HepG2 (cell line): ENCODE measurements at regions not wholly inside any gene's neighbourhood (a gene's known extent, or its start where the extent isn't known, plus 50 kb on each side); places are given as distances from the start of the nearest gene placed in this dataset.

Experiments used
- ATAC-seq: fragments of 200-7000 bp; cut with Tn5 transposase; 3 replicates; pipeline ENCODE4 v1.9.1; 2020; ENCODE audit warnings: mild to moderate bottlenecking, moderate library complexity
- BruUV-seq: library from RNA; stranded (reverse); fragments of 400-500 nt; replicated peaks from 2 replicates; lab custom pipeline; 2021; lab: Mats Ljungman, UMichigan
- CTCF ChIA-PET: fragments of 300-600 bp; formaldehyde crosslinking; extraction: SDS; loops from one replicate; lab custom pipeline; 2021; ENCODE audit warnings: low total read pairs, inconsistent platforms, low intra/inter-chr PET ratio; lab: Yijun Ruan, JAX
- POLR2A ChIA-PET: fragments of 350-600 bp; sonication (Branson Sonifier 250); formaldehyde crosslinking; loops from one replicate; lab custom pipeline; 2020; ENCODE audit warnings: antibody characterized with exemption, inconsistent platforms; lab: Yijun Ruan, JAX
- DNase-seq: peaks from one replicate; pipeline ENCODE4 v3.0.0-alpha.2; 2015; ENCODE audit warnings: low spot score
- FAIRE-seq: peaks from 3 replicates; lab custom pipeline; 2011; peaks lifted over from hg19 to GRCh38; lab: Jason Lieb, UNC
- H2AFZ ChIP-seq: one replicate; pipeline ENCODE4 v1.6.1; 2011; ENCODE audit warnings: low read length, inconsistent platforms
- H3K27ac ChIP-seq: fragments of 300-600 bp; 3 replicates; pipeline ENCODE4 v1.8.0; 2011; ENCODE audit warnings: mixed run types, mild to moderate bottlenecking, mixed read lengths, low read length, inconsistent platforms; ENCODE audit not compliant: insufficient read depth; ENCODE audit errors: extremely low read length
- H3K27me3 ChIP-seq, 2 experiments: fragments of 200-600 bp in 1 of 2; 2 replicates in 1 of 2; 3 replicates in 1 of 2; pipeline versions ENCODE4 v1.6.0 to v1.8.0; 2011; ENCODE audit warnings: low read length in 2 of 2, mild to moderate bottlenecking in 2 of 2, moderate library complexity in 2 of 2, inconsistent platforms in 1 of 2; ENCODE audit not compliant: insufficient read depth in 2 of 2, control insufficient read depth in 1 of 2
- H3K36me3 ChIP-seq, 2 experiments: fragments of 200-600 bp in 1 of 2; replicated peaks in 1 of 2; 2 replicates in 1 of 2; 3 replicates in 1 of 2; pipeline versions ENCODE4 v1.5.1 to v1.8.0; 2011; ENCODE audit warnings: low read length in 2 of 2, inconsistent platforms in 1 of 2; ENCODE audit not compliant: insufficient read depth in 2 of 2, control insufficient read depth in 1 of 2
- H3K4me1 ChIP-seq: 2 replicates; pipeline ENCODE4 v1.5.1; 2012; ENCODE audit warnings: low read length, inconsistent platforms; ENCODE audit not compliant: insufficient read depth
- H3K4me2 ChIP-seq: 2 replicates; pipeline ENCODE4 v1.6.0; 2011; ENCODE audit warnings: low read depth, low read length, inconsistent platforms
- H3K4me3 ChIP-seq, 3 experiments: fragments of 200-600 bp in 1 of 3; sonication (generic), shearing (Covaris generic) in 1 of 3; replicated peaks in 1 of 3; 2 replicates each; pipeline ENCODE4 v1.5.1; 2011 to 2016; ENCODE audit warnings: low read length in 3 of 3, inconsistent platforms in 2 of 3, low read depth in 2 of 3, mild to moderate bottlenecking in 2 of 3, control low read depth in 1 of 3, mixed read lengths in 1 of 3; ENCODE audit not compliant: insufficient read depth in 1 of 3
- H3K79me2 ChIP-seq: one replicate; pipeline ENCODE4 v1.6.1; 2011; ENCODE audit warnings: low read length, inconsistent platforms; ENCODE audit not compliant: insufficient read depth
- H3K9ac ChIP-seq: 2 replicates; pipeline ENCODE4 v1.6.0; 2011; ENCODE audit warnings: mild to moderate bottlenecking, low read depth, low read length, inconsistent platforms; ENCODE audit not compliant: insufficient read depth
- H3K9me3 ChIP-seq: 2 replicates; pipeline ENCODE4 v1.5.1; 2012; ENCODE audit warnings: mild to moderate bottlenecking, low read length
- H4K20me1 ChIP-seq: 2 replicates; pipeline ENCODE4 v1.6.0; 2011; ENCODE audit warnings: inconsistent platforms, mild to moderate bottlenecking, low read length, moderate library complexity; ENCODE audit not compliant: insufficient read depth
- ARID3A ChIP-seq: IDR thresholded peaks from 2 replicates; pipeline ENCODE4 v1.6.1; 2012; ENCODE audit warnings: low read depth, low read length, improper control_type of control experiment
- GLMP ChIP-seq: sonication (generic); formaldehyde crosslinking; IDR thresholded peaks from 2 replicates; pipeline ENCODE4 v1.9.0; 2021; ENCODE audit warnings: missing genetic modification reagents, mild to moderate bottlenecking, borderline replicate concordance
- NR2F2 ChIP-seq: IDR thresholded peaks from 2 replicates; pipeline ENCODE4 v1.6.1; 2012; ENCODE audit warnings: low read depth, inconsistent platforms, borderline replicate concordance
- SATB2 ChIP-seq: sonication (generic); formaldehyde crosslinking; IDR thresholded peaks from 2 replicates; pipeline ENCODE4 v1.5.0; 2020; ENCODE audit warnings: missing genetic modification reagents
- ZNF512B ChIP-seq: sonication (generic); formaldehyde crosslinking; IDR thresholded peaks from 2 replicates; pipeline ENCODE4 v1.5.1; 2020; ENCODE audit warnings: missing genetic modification reagents, mild to moderate bottlenecking, borderline replicate concordance
- ZSCAN12 ChIP-seq: sonication (generic); formaldehyde crosslinking; IDR thresholded peaks from 2 replicates; pipeline ENCODE4 v1.9.0; 2021; ENCODE audit warnings: mild to moderate bottlenecking, missing genetic modification reagents
- WGBS: methylation state at CpG from one replicate; pipeline ENCODE4 v1.1.6; 2017; ENCODE audit warnings: low lambda C conversion rate; 5-methylcytosine and 5-hydroxymethylcytosine counted together
- in situ Hi-C: cut with HindIII; loops from 2 replicates; pipeline ENCODE4 v1.10.0; 2017; ENCODE audit warnings: low pct_unique_long_range_greater_than_20kb; ENCODE audit not compliant: extremely low pct_ligation_motif_present
- intact Hi-C: fragments of 100-400 bp; cut with micrococcal nuclease; formaldehyde crosslinking; loops from one replicate; pipeline ENCODE4 v1.10.0; 2022; ENCODE audit not compliant: unreplicated experiment

- Histone ChIP-seq H3K79me2 (no peaks in the 10 kb centered on the region), H3K4me3 (no peak overlapping the region), H3K4me2 (no peak overlapping the region), H2AFZ (no peak overlapping the region), H3K27ac (no peak overlapping the region), H3K9me3 (no peaks in the 10 kb centered on the region; the same call in 1 of the 2 replicates), H3K27me3 (no peaks in the 10 kb centered on the region), H4K20me1 (no peaks in the 10 kb centered on the region), H3K36me3 (no peaks in the 10 kb centered on the region), H3K4me1 (no peaks in the 10 kb centered on the region), H3K9ac (no peak overlapping the region)
- no CpG with 5 or more reads among the region's 1 CpG for WGBS
- TF ChIP-seq ZSCAN12 (CRISPR knock-in tag), result no peak
- no peak for TF ChIP-seq NR2F2
- TF ChIP-seq ARID3A, result no peak
- TF ChIP-seq SATB2, result no peak
- no peak for TF ChIP-seq ZNF512B (CRISPR knock-in tag)
- TF ChIP-seq GLMP, result no peak
- intact Hi-C loops, result no loop called here
- no peak for DNase-seq
- no TSS peak for BruUV-seq
- FAIRE-seq, result no peak
- ChIA-PET POLR2A (no interaction called here), CTCF (no interaction called here)
- no peak for ATAC-seq
- in situ Hi-C loops, result no loop called here
These were observed 665.4 kb downstream of the METTL15 start for GRCh38 chr11:28773606-28774005.
